MM.1S (cell line): ENCODE measurements at regions not wholly inside any gene's neighbourhood (a gene's known extent, or its start where the extent isn't known, plus 50 kb on each side); places are given as distances from the start of the nearest gene placed in this dataset.

Source experiments
- DNase-seq: peaks from one replicate; pipeline ENCODE4 v3.0.0-alpha.2; 2015
- H2AFZ ChIP-seq: fragments of 300-600 bp; sonication (generic); 2 replicates; pipeline ENCODE4 v1.6.0; 2016; ENCODE audit warnings: antibody characterized with exemption, low read length
- H3F3A ChIP-seq: fragments of 300-600 bp; sonication (generic); 2 replicates; pipeline ENCODE4 v1.6.1; 2016; ENCODE audit warnings: mild to moderate bottlenecking, antibody characterized with exemption, low read length, moderate library complexity, mixed read lengths; ENCODE audit not compliant: insufficient read depth
- H3K27ac ChIP-seq: fragments of 300-600 bp; sonication (generic); 2 replicates; pipeline ENCODE4 v1.5.1; 2016; ENCODE audit warnings: mild to moderate bottlenecking, low read length
- H3K27me3 ChIP-seq: fragments of 300-600 bp; sonication (generic); replicated peaks from 2 replicates; pipeline ENCODE4 v1.6.0; 2016; ENCODE audit warnings: low read length; ENCODE audit not compliant: insufficient read depth
- H3K36me3 ChIP-seq: fragments of 300-600 bp; sonication (generic); replicated peaks from 2 replicates; pipeline ENCODE4 v1.6.1; 2016; ENCODE audit warnings: mild to moderate bottlenecking, low read length, mixed read lengths; ENCODE audit not compliant: insufficient read depth
- H3K4me1 ChIP-seq: fragments of 300-600 bp; sonication (generic); 2 replicates; pipeline ENCODE4 v1.6.1; 2016; ENCODE audit warnings: low read length, mixed read lengths
- H3K4me2 ChIP-seq: fragments of 300-600 bp; sonication (generic); 2 replicates; pipeline ENCODE4 v1.6.0; 2016; ENCODE audit warnings: low read depth, low read length
- H3K4me3 ChIP-seq: fragments of 300-600 bp; sonication (generic); 2 replicates; pipeline ENCODE4 v1.5.1; 2016; ENCODE audit warnings: low read length, mixed read lengths
- H3K79me2 ChIP-seq: fragments of 300-600 bp; sonication (generic); 2 replicates; pipeline ENCODE4 v1.6.1; 2016; ENCODE audit warnings: mixed run types, low read length, mixed read lengths
- H3K9ac ChIP-seq: fragments of 300-600 bp; sonication (generic); 2 replicates; pipeline ENCODE4 v1.6.1; 2016; ENCODE audit warnings: low read length, mixed read lengths
- H3K9me2 ChIP-seq: fragments of 300-600 bp; sonication (generic); replicated peaks from 2 replicates; pipeline ENCODE4 v1.6.1; 2016; ENCODE audit warnings: mild to moderate bottlenecking, low read length, mixed read lengths; ENCODE audit not compliant: insufficient read depth
- H3K9me3 ChIP-seq: fragments of 300-600 bp; sonication (generic); replicated peaks from 2 replicates; pipeline ENCODE4 v1.6.1; 2016; ENCODE audit warnings: mild to moderate bottlenecking, low read length, mixed read lengths; ENCODE audit not compliant: insufficient read depth
- H4K20me1 ChIP-seq: fragments of 300-600 bp; sonication (generic); 2 replicates; pipeline ENCODE4 v1.6.1; 2016; ENCODE audit warnings: mild to moderate bottlenecking, low read length, moderate library complexity, mixed read lengths; ENCODE audit not compliant: insufficient read depth
- CTCF ChIP-seq: fragments of 300-600 bp; sonication (generic); IDR thresholded peaks from 2 replicates; pipeline ENCODE4 v1.5.1; 2016; ENCODE audit warnings: antibody characterized with exemption, low read length, mixed read lengths
- EZH2 ChIP-seq: fragments of 300-600 bp; sonication (generic); optimal IDR thresholded peaks from 2 replicates; pipeline ENCODE3; 2017; ENCODE audit warnings: low read depth, mild to moderate bottlenecking, antibody characterized with exemption, low read length, mixed read lengths
- EZH2phosphoT487 ChIP-seq: fragments of 300-600 bp; sonication (generic); IDR thresholded peaks from 2 replicates; pipeline ENCODE4 v1.6.1; 2018; ENCODE audit warnings: antibody characterized with exemption, low read length

GRCh38 chr6:151729829-151730495 lies 77.5 kb upstream of the ESR1 start:
- H4K20me1 ChIP-seq, result no peaks in the 10 kb centered on the region
- no peak overlapping the region for H2AFZ ChIP-seq
- H3K4me1 ChIP-seq, result no peaks in the 10 kb centered on the region
- no peaks in the 10 kb centered on the region for H3K27me3 ChIP-seq
- TF ChIP-seq EZH2phosphoT487 (no peak), CTCF (no peak), EZH2 (no peak)
- H3K36me3 ChIP-seq, result no peaks in the 10 kb centered on the region
- no peak overlapping the region for H3K4me2 ChIP-seq
- no peaks in the 10 kb centered on the region for H3K79me2 ChIP-seq
- no peak for DNase-seq
- H3K27ac ChIP-seq, result no peak overlapping the region
- no peaks in the 10 kb centered on the region for H3F3A ChIP-seq
- H3K9me3 ChIP-seq, result no peaks in the 10 kb centered on the region
- no peaks in the 10 kb centered on the region for H3K9me2 ChIP-seq
- no peak overlapping the region for H3K4me3 ChIP-seq
- H3K9ac ChIP-seq, result no peak overlapping the region

- Histone ChIP-seq H3K36me3 (no peaks in the 10 kb centered on the region), H2AFZ (no peak overlapping the region), H3K9me3 (no peaks in the 10 kb centered on the region), H3K4me1 (no peaks in the 10 kb centered on the region), H3K4me2 (no peak overlapping the region), H4K20me1 (no peaks in the 10 kb centered on the region), H3F3A (no peaks in the 10 kb centered on the region), H3K9me2 (no peaks in the 10 kb centered on the region), H3K9ac (no peak overlapping the region), H3K79me2 (no peaks in the 10 kb centered on the region), H3K27ac (no peak overlapping the region), H3K4me3 (no peak overlapping the region), H3K27me3 (no peaks in the 10 kb centered on the region)
- TF ChIP-seq EZH2phosphoT487, result no peak
- no peak for TF ChIP-seq CTCF
- no peak for TF ChIP-seq EZH2
- no peak for DNase-seq
These were observed 77.0 kb upstream of the ESR1 start for GRCh38 chr6:151730496-151730870.

DNA sequence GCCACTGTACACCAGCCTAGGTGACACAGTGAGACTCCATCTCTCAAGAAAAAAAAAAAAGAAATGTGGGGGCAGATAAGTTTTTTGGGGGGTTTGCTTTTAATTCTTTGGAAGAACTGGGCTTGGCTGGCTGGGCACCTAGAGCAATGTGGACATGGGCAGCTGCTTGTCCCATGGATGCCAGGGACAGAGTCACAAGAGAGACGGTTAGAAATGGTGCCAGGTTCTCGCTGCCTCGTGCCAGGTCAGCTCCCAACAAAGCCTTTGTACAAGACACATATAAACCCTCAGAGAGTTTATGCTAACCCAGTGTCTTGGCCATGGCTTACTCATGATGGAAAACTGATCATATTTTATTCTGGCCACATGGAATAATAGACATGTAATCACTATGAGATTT lies 76.2 kb upstream of the ESR1 start:
- Histone ChIP-seq H3K9ac (no peak overlapping the region), H4K20me1 (no peaks in the 10 kb centered on the region), H3K79me2 (no peaks in the 10 kb centered on the region), H3K4me1 (no peaks in the 10 kb centered on the region), H3K4me3 (no peak overlapping the region), H3K27ac (no peak overlapping the region), H3K27me3 (no peaks in the 10 kb centered on the region), H3K9me3 (no peaks in the 10 kb centered on the region), H2AFZ (no peak overlapping the region), H3K9me2 (no peaks in the 10 kb centered on the region), H3F3A (no peaks in the 10 kb centered on the region), H3K36me3 (no peaks in the 10 kb centered on the region), H3K4me2 (peak overlapping the region; percentile 39; the same call in 1 of the 2 replicates)
- TF ChIP-seq CTCF, result no peak
- no peak for TF ChIP-seq EZH2phosphoT487
- no peak for TF ChIP-seq EZH2
- no peak for DNase-seq
